H1 (cell line): ENCODE measurements at regions not wholly inside any gene's neighbourhood (a gene's known extent, or its start where the extent isn't known, plus 50 kb on each side); places are given as distances from the start of the nearest gene placed in this dataset.

ENCODE experiments used
- CTCF ChIP-seq, 3 experiments: IDR thresholded peaks; 1 replicate in 2 of 3; 2 replicates in 1 of 3; pipeline versions ENCODE4 v1.5.1 to v1.6.1; 2011; ENCODE audit warnings: low read length in 3 of 3, mild to moderate bottlenecking in 3 of 3, inconsistent platforms in 2 of 3, low read depth in 1 of 3, moderate library complexity in 1 of 3; ENCODE audit not compliant: insufficient read depth in 1 of 3; ENCODE audit errors: control extremely low read depth in 1 of 3
- JUND ChIP-seq: IDR thresholded peaks from 2 replicates; pipeline ENCODE4 v1.6.1; 2011; ENCODE audit warnings: mild to moderate bottlenecking, improper control_type of control experiment, low read length
- SRF ChIP-seq: IDR thresholded peaks from 2 replicates; pipeline ENCODE4 v1.6.1; 2011; ENCODE audit warnings: mild to moderate bottlenecking, low read depth, low read length, moderate library complexity
- TAF1 ChIP-seq: IDR thresholded peaks from 2 replicates; pipeline ENCODE4 v1.6.1; 2011; ENCODE audit warnings: mild to moderate bottlenecking, low read depth, low read length

GRCh38 chr2:147713349-147713748 lies 131.5 kb upstream of the ACVR2A start:
- TF ChIP-seq JUND (no peak), CTCF (IDR thresholded peaks at IDR 0.05; ENCODE audit: control extremely low read depth in 1 of 3, insufficient read depth in 1 of 3, low read depth in 1 of 3, low read length in 3 of 3) (no peak), SRF (no peak), TAF1 (no peak)
